ENCODE measurements at regions not wholly inside any gene's neighbourhood (a gene's known extent, or its start where the extent isn't known, plus 50 kb on each side); places are given as distances from the start of the nearest gene placed in this dataset.

DNA sequence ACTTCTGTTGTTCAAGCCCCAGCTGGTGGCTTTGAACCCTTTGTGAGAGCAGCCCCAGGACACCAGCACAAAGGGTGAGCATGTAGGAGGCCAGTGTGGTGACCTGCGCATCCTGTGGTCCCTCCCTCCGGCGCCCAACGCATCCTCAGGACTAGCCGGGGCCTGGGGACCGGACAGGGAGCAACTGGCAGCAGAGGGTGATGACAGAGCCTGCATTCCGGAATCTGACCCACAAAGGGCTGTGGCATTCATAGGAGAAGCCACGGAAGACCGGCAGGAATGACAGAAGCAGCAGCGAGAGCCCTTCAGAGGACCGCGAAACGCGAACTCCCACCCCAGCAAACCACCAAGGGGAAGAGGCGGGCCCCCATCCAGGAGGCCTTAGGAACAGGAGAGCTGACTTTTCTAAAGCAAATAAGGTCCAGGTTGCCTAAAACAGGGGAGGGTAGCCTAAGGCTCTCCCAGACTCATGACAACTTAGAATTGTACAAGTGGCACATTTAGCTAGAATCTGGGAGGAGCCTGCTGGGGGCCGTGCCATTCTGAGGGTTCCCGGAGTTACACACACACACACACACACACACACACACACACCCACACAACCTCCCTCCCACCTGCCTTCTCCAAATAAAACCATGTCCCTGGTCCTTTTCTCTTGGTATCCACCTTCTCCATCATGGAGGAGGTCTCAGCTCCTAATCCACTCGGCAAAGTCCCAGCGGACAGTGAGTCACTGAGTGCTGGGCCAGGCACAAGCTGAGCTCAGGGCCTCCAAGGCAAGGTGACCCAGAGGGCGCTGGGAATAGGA lies 232.7 kb downstream of the CTTN start:
- Histone ChIP-seq H3K4me3 (ENCODE audit: severe bottlenecking) (no peak overlapping the region), H3K4me1 (ENCODE audit: insufficient read depth, poor library complexity, severe bottlenecking) (no peaks in the 10 kb centered on the region), H3K9me3 (ENCODE audit: severe bottlenecking) (no peaks in the 10 kb centered on the region), H3K27ac (ENCODE audit: poor library complexity, severe bottlenecking) (no peak overlapping the region), H3K36me3 (ENCODE audit: low read depth) (no peaks in the 10 kb centered on the region), H3K27me3 (ENCODE audit: insufficient read depth, poor library complexity, severe bottlenecking) (no peaks in the 10 kb centered on the region)
- TF ChIP-seq, protein P1, sequence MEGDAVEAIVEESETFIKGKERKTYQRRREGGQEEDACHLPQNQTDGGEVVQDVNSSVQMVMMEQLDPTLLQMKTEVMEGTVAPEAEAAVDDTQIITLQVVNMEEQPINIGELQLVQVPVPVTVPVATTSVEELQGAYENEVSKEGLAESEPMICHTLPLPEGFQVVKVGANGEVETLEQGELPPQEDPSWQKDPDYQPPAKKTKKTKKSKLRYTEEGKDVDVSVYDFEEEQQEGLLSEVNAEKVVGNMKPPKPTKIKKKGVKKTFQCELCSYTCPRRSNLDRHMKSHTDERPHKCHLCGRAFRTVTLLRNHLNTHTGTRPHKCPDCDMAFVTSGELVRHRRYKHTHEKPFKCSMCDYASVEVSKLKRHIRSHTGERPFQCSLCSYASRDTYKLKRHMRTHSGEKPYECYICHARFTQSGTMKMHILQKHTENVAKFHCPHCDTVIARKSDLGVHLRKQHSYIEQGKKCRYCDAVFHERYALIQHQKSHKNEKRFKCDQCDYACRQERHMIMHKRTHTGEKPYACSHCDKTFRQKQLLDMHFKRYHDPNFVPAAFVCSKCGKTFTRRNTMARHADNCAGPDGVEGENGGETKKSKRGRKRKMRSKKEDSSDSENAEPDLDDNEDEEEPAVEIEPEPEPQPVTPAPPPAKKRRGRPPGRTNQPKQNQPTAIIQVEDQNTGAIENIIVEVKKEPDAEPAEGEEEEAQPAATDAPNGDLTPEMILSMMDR (IDR thresholded peaks at IDR 0.05; ENCODE audit: poor library complexity, severe bottlenecking): no peak
- no peak for ATAC-seq (ENCODE audit: low read depth)
- DNase-seq (ENCODE audit: low spot score): no peak

DNA sequence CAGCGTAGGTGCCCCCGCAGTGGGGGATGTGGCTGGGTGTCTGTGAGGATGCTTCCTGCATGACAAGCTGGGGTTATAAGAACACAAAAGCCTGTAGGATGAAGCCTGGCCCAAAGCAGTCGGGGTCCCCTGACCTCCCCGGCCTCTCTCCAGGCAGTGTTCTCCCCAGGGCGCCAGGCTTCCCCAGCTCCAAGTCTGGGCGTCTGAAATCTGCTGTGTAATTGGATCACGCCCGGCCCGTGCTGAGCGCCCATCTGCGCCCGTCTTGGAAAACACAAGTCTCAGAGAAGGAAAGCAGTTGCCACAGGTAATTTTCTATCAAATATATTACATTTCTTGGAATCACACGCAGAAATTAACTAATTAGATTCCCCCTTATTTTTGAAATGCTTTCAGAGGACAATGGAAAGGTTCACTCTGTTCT lies 233.3 kb downstream of the CTTN start:
- no peak for DNase-seq (ENCODE audit: low spot score)
- Histone ChIP-seq H3K4me1 (ENCODE audit: insufficient read depth, poor library complexity, severe bottlenecking) (no peaks in the 10 kb centered on the region), H3K36me3 (ENCODE audit: low read depth) (no peaks in the 10 kb centered on the region), H3K9me3 (ENCODE audit: severe bottlenecking) (no peaks in the 10 kb centered on the region), H3K27ac (ENCODE audit: poor library complexity, severe bottlenecking) (no peak overlapping the region), H3K27me3 (ENCODE audit: insufficient read depth, poor library complexity, severe bottlenecking) (no peaks in the 10 kb centered on the region), H3K4me3 (ENCODE audit: severe bottlenecking) (no peak overlapping the region)
- ATAC-seq (ENCODE audit: low read depth): no peak
- TF ChIP-seq, protein P1 (IDR thresholded peaks at IDR 0.05; ENCODE audit: poor library complexity, severe bottlenecking): no peak

DNA sequence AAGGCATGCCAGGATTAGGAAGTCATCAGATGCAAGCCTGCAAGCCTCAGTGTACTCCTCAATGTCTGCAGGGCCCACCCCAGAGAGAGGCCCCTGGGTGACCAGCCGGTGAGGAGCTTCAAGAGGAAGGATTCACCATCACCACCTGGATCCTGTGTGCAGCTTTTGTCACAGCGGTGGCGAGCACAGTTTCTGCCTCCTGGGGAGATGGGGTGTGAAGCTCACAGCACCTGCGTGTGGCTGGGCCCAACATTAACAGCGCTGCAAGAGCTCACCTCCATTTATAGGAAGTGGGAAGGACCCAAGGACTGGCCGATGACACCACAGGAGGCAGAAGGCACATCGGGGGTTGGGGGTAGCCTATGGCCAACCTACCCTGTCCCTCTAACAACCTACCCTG lies 235.3 kb downstream of the CTTN start:
- Histone ChIP-seq H3K4me3 (ENCODE audit: severe bottlenecking) (no peak overlapping the region), H3K4me1 (ENCODE audit: insufficient read depth, poor library complexity, severe bottlenecking) (no peaks in the 10 kb centered on the region), H3K9me3 (ENCODE audit: severe bottlenecking) (no peaks in the 10 kb centered on the region), H3K36me3 (ENCODE audit: low read depth) (no peaks in the 10 kb centered on the region), H3K27ac (ENCODE audit: poor library complexity, severe bottlenecking) (no peak overlapping the region), H3K27me3 (ENCODE audit: insufficient read depth, poor library complexity, severe bottlenecking) (no peaks in the 10 kb centered on the region)
- TF ChIP-seq, protein P1 (IDR thresholded peaks at IDR 0.05; ENCODE audit: poor library complexity, severe bottlenecking): no peak
- DNase-seq (ENCODE audit: low spot score): no peak
- ATAC-seq (ENCODE audit: low read depth): no peak

DNA sequence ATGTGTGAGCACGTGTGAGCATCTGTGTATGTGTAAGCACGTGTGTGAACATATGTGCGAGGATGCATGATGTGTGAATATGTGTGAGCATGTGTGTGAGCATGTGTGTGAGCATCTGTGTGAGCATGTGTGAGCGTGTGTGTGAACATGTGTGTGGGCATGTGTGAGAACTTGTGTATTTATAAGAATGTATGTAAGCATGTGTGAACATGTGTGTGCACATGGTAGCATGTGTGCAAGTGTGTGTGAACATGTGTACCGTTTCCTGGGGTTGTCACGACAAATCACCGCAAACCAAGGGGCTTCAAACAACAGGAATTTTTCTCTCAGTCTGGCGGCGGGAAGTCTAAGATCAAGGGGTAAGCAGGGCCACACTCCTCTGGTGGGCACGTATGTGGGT lies 238.3 kb downstream of the CTTN start:
- Histone ChIP-seq H3K4me1 (ENCODE audit: insufficient read depth, poor library complexity, severe bottlenecking) (no peaks in the 10 kb centered on the region), H3K27me3 (ENCODE audit: insufficient read depth, poor library complexity, severe bottlenecking) (no peaks in the 10 kb centered on the region), H3K9me3 (ENCODE audit: severe bottlenecking) (no peaks in the 10 kb centered on the region), H3K36me3 (ENCODE audit: low read depth) (no peaks in the 10 kb centered on the region), H3K4me3 (ENCODE audit: severe bottlenecking) (no peak overlapping the region), H3K27ac (ENCODE audit: poor library complexity, severe bottlenecking) (no peak overlapping the region)
- ATAC-seq (ENCODE audit: low read depth) (no peak), DNase-seq (ENCODE audit: low spot score) (no peak)
- TF ChIP-seq, protein P1 (IDR thresholded peaks at IDR 0.05; ENCODE audit: poor library complexity, severe bottlenecking): no peak

DNA sequence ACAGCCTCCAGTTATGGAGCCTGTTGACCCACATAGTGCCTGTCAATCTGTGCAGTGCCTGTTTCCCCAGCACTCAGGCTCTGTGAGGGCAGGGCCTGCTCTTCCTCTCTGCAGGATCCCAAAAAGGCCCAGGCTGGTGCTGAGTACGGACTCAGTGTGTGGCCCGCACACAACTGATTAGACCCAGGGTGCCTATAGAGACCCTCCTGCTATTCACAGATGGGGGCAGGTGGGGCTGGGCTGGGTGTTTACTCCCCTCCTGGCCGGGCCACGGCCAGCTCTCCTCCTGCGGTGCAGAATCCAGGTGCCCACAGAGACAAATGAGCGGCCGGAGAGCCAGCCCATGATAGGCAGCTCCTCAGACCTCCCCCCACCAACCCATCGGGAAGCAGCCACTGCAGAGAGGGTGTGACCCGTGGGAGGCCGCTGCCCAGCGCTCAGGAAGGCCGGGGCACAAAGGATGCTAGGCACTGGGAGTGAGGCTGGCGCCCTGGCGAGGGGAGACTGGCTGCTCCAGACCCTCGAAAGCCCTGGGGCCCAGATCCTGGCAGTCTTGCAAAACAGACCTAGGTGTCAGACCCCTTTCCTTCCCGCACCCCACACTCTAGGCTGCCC lies 239.0 kb downstream of the CTTN start:
- Histone ChIP-seq H3K9me3 (ENCODE audit: severe bottlenecking) (no peaks in the 10 kb centered on the region), H3K36me3 (ENCODE audit: low read depth) (no peaks in the 10 kb centered on the region), H3K27ac (ENCODE audit: poor library complexity, severe bottlenecking) (no peak overlapping the region), H3K27me3 (ENCODE audit: insufficient read depth, poor library complexity, severe bottlenecking) (no peaks in the 10 kb centered on the region), H3K4me1 (ENCODE audit: insufficient read depth, poor library complexity, severe bottlenecking) (no peaks in the 10 kb centered on the region), H3K4me3 (ENCODE audit: severe bottlenecking) (no peak overlapping the region)
- DNase-seq (ENCODE audit: low spot score) (no peak), ATAC-seq (ENCODE audit: low read depth) (no peak)
- TF ChIP-seq, protein P1 (IDR thresholded peaks at IDR 0.05; ENCODE audit: poor library complexity, severe bottlenecking): no peak

Measured in RWPE2 (cell line).